ENCODE measurements at regions not wholly inside any gene's neighbourhood (a gene's known extent, or its start where the extent isn't known, plus 50 kb on each side); places are given as distances from the start of the nearest gene placed in this dataset.

DNA sequence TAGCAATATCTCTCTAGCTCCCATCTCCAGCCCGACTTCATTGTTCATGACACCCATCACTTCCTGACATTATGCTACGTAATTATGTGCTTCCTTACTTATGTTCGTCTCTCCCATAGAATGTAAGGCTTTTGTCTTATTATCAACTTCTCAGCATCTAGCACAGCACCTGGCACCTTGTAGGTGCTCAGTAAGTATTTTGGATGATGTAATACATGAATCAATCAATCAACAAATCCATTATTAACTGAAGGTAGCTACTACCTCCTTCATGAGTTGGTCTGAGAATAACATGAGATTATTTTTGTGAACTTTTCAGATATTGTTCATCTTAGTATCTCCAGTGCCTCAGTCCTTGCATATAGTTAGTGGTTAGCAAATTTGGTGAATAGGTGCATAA is 109.3 kb downstream of the EN1 start:
- Mint-ChIP-seq H3K4me3 (no peak overlapping the region), H3K27me3 (ENCODE audit: low read depth) (no peaks in the 10 kb centered on the region), H3K9me3 (peaks cover 14% of the 10 kb centered on the region), H3K36me3 (no peaks in the 10 kb centered on the region), H3K27ac (no peak overlapping the region), H3K4me1 (peaks cover 11% of the 10 kb centered on the region)
- TF ChIP-seq, protein P1, sequence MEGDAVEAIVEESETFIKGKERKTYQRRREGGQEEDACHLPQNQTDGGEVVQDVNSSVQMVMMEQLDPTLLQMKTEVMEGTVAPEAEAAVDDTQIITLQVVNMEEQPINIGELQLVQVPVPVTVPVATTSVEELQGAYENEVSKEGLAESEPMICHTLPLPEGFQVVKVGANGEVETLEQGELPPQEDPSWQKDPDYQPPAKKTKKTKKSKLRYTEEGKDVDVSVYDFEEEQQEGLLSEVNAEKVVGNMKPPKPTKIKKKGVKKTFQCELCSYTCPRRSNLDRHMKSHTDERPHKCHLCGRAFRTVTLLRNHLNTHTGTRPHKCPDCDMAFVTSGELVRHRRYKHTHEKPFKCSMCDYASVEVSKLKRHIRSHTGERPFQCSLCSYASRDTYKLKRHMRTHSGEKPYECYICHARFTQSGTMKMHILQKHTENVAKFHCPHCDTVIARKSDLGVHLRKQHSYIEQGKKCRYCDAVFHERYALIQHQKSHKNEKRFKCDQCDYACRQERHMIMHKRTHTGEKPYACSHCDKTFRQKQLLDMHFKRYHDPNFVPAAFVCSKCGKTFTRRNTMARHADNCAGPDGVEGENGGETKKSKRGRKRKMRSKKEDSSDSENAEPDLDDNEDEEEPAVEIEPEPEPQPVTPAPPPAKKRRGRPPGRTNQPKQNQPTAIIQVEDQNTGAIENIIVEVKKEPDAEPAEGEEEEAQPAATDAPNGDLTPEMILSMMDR (IDR thresholded peaks at IDR 0.05; ENCODE audit: unreplicated experiment): no peak
- no peak for DNase-seq (ENCODE audit: low spot score in 2 of 2, unreplicated experiment in 2 of 2)

DNA sequence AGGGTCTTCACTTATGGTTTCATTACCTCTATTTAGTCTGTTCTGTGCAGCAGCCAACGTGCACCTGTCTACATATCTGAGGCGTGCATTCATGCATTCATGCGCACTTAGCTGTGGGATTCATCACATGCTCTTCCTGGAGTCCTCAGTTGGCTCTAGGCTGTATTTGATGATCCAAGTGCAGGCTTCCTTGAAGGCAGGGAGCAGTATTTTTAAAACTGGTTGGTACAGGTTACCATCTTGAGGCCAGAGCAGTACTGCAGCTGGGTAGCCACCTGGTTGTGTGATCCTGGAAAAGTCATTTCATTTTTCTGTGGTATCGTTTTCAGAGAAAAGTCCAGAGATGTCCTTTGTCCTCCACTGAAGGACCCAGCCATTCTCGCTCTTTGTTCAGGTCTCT is 109.8 kb downstream of the EN1 start:
- TF ChIP-seq, protein P1 (IDR thresholded peaks at IDR 0.05; ENCODE audit: unreplicated experiment): no peak
- H3K4me3 Mint-ChIP-seq: no peak overlapping the region
- H3K36me3 Mint-ChIP-seq: no peaks in the 10 kb centered on the region
- no peak overlapping the region for H3K27ac Mint-ChIP-seq
- peaks cover 11% of the 10 kb centered on the region for H3K9me3 Mint-ChIP-seq
- peaks cover 11% of the 10 kb centered on the region for H3K4me1 Mint-ChIP-seq
- H3K27me3 Mint-ChIP-seq (ENCODE audit: low read depth): no peaks in the 10 kb centered on the region
- no peak for DNase-seq (ENCODE audit: low spot score in 2 of 2, unreplicated experiment in 2 of 2)

DNA sequence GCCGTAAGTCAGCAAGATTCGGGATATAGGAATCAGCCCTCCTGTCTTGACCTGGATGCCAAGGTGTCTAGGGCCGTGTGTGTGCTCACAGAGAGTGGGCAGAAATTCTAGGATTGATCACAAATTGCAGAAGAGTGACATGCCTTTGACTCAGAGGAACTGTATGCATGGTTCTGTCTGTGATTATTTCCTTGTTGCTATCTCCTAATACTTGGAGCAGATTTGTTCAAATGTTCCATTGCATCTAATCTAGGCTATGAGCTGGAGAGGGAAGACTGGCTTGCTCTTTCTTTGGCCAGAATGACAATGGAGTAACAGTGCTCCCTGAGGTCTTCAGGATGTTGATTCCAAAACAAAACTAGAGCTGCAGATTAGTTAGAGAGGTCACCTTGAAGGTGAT is 115.0 kb downstream of the EN1 start:
- no peak for DNase-seq (ENCODE audit: low spot score in 2 of 2, unreplicated experiment in 2 of 2)
- Mint-ChIP-seq H3K27me3 (ENCODE audit: low read depth) (no peaks in the 10 kb centered on the region), H3K27ac (no peak overlapping the region), H3K4me1 (no peaks in the 10 kb centered on the region), H3K4me3 (no peak overlapping the region), H3K9me3 (peaks cover 21% of the 10 kb centered on the region), H3K36me3 (no peaks in the 10 kb centered on the region)
- TF ChIP-seq, protein P1 (IDR thresholded peaks at IDR 0.05; ENCODE audit: unreplicated experiment): no peak

GRCh38 chr2:118731413-118731812 is 116.0 kb downstream of the EN1 start:
- DNase-seq (ENCODE audit: low spot score in 2 of 2, unreplicated experiment in 2 of 2): no peak
- peaks cover 4% of the 10 kb centered on the region for H3K36me3 Mint-ChIP-seq
- no peaks in the 10 kb centered on the region for H3K4me1 Mint-ChIP-seq
- no peak overlapping the region for H3K27ac Mint-ChIP-seq
- peaks cover 30% of the 10 kb centered on the region for H3K9me3 Mint-ChIP-seq
- TF ChIP-seq, protein P1 (IDR thresholded peaks at IDR 0.05; ENCODE audit: unreplicated experiment): no peak
- no peak overlapping the region for H3K4me3 Mint-ChIP-seq
- H3K27me3 Mint-ChIP-seq (ENCODE audit: low read depth): no peaks in the 10 kb centered on the region

DNA sequence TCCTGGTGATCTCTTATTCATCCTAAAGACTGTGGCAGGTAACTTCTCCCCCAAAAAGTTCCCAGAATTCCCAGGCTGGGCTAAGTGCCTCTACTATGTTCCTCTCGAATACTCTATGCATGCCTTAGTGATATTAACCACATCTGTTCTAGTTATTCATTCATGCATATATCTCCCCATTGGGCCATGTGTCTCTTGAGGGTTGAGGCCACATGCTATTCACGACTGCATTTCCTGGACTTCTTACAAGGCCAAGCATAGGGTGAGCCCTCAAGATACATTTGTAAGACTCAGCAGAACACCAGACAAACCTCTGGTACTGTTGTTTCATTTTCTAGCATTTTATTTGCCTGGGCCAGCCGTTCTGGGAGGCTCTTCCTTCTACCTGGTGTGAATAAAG is 117.0 kb downstream of the EN1 start:
- no peak overlapping the region for H3K27ac Mint-ChIP-seq
- DNase-seq (ENCODE audit: low spot score in 2 of 2, unreplicated experiment in 2 of 2): no peak
- TF ChIP-seq, protein P1 (IDR thresholded peaks at IDR 0.05; ENCODE audit: unreplicated experiment): no peak
- no peak overlapping the region for H3K4me3 Mint-ChIP-seq
- peaks cover 4% of the 10 kb centered on the region for H3K36me3 Mint-ChIP-seq
- H3K27me3 Mint-ChIP-seq (ENCODE audit: low read depth): no peaks in the 10 kb centered on the region
- peaks cover 32% of the 10 kb centered on the region for H3K9me3 Mint-ChIP-seq
- no peaks in the 10 kb centered on the region for H3K4me1 Mint-ChIP-seq

GRCh38 chr2:118729760-118730159 is 117.7 kb downstream of the EN1 start:
- Mint-ChIP-seq H3K36me3 (peaks cover 4% of the 10 kb centered on the region), H3K27ac (no peak overlapping the region), H3K27me3 (ENCODE audit: low read depth) (no peaks in the 10 kb centered on the region), H3K9me3 (peaks cover 32% of the 10 kb centered on the region), H3K4me3 (no peak overlapping the region), H3K4me1 (no peaks in the 10 kb centered on the region)
- TF ChIP-seq, protein P1 (IDR thresholded peaks at IDR 0.05; ENCODE audit: unreplicated experiment): no peak
- DNase-seq (ENCODE audit: low spot score in 2 of 2, unreplicated experiment in 2 of 2): no peak

Measured in mesothelial cell of epicardium (in vitro differentiated cells).